K562 (cell line): ENCODE measurements at regions not wholly inside any gene's neighbourhood (a gene's known extent, or its start where the extent isn't known, plus 50 kb on each side); places are given as distances from the start of the nearest gene placed in this dataset.

Experiments
- ATAC-seq: fragments of 200-7000 bp; cut with Tn5 transposase; 3 replicates; pipeline ENCODE4 v1.9.1; 2020; ENCODE audit warnings: moderate library complexity
- BruUV-seq: library from RNA; stranded (reverse); fragments of 400-500 nt; replicated peaks from 2 replicates; lab custom pipeline; 2021; lab: Mats Ljungman, UMichigan
- CTCF ChIA-PET: fragments of 300-600 bp; formaldehyde crosslinking; extraction: SDS; loops from one replicate; lab custom pipeline; 2021; ENCODE audit warnings: low intra/inter-chr PET ratio; lab: Yijun Ruan, JAX
- POLR2A ChIA-PET: fragments of 300-600, 350-650 bp; sonication (Branson Sonifier 250); formaldehyde crosslinking; extraction: SDS; loops from one replicate; lab custom pipeline; 2021; ENCODE audit warnings: antibody characterized with exemption, inconsistent platforms; lab: Yijun Ruan, JAX
- DNase-seq, 4 experiments: peaks; one replicate each; pipeline versions ENCODE4 v3.0.0 to v3.0.0-alpha.2; 2011 to 2018; ENCODE audit warnings: low spot score in 3 of 4, mixed read lengths in 3 of 4; ENCODE audit errors: extremely low read depth in 1 of 4
- FAIRE-seq: peaks from 2 replicates; lab custom pipeline; 2011; peaks lifted over from hg19 to GRCh38; lab: Jason Lieb, UNC
- H2AFZ ChIP-seq: 2 replicates; pipeline ENCODE4 v1.6.0; 2011; ENCODE audit warnings: low read depth, low read length, control low read depth, inconsistent platforms
- H3K27ac ChIP-seq: fragments of 200-600 bp; 3 replicates; pipeline ENCODE4 v1.8.0; 2011; ENCODE audit warnings: low read depth, mild to moderate bottlenecking, control low read depth, inconsistent platforms, low read length, moderate library complexity, mixed read lengths; ENCODE audit errors: extremely low read depth
- H3K27me3 ChIP-seq, 2 experiments: fragments of 300-600 bp in 1 of 2; 2 replicates in 1 of 2; 3 replicates in 1 of 2; pipeline versions ENCODE4 v1.6.0 to v1.8.0; 2011; ENCODE audit warnings: inconsistent platforms in 2 of 2, low read length in 2 of 2, mild to moderate bottlenecking in 1 of 2, mixed read lengths in 1 of 2, moderate library complexity in 1 of 2; ENCODE audit not compliant: control insufficient read depth in 2 of 2, insufficient read depth in 2 of 2
- H3K36me3 ChIP-seq: fragments of 300-600 bp; 3 replicates; pipeline ENCODE4 v1.8.0; 2011; ENCODE audit warnings: mild to moderate bottlenecking, low read length, inconsistent platforms; ENCODE audit not compliant: control insufficient read depth, insufficient read depth
- H3K4me1 ChIP-seq, 2 experiments: fragments of 200-600 bp in 1 of 2; replicated peaks in 1 of 2; 2 replicates in 1 of 2; 3 replicates in 1 of 2; pipeline versions ENCODE4 v1.5.1 to v1.8.0; 2011; ENCODE audit warnings: inconsistent platforms in 2 of 2, low read length in 2 of 2, mild to moderate bottlenecking in 1 of 2, mixed read lengths in 1 of 2, moderate library complexity in 1 of 2; ENCODE audit not compliant: control insufficient read depth in 2 of 2, insufficient read depth in 2 of 2
- H3K4me2 ChIP-seq: 2 replicates; pipeline ENCODE4 v1.6.1; 2011; ENCODE audit warnings: low read length, control low read depth, inconsistent platforms, mixed read lengths; ENCODE audit not compliant: insufficient read depth
- H3K4me3 ChIP-seq: fragments of 200-600 bp; sonication (generic), shearing (Covaris generic); 2 replicates; pipeline ENCODE4 v1.5.1; 2016; ENCODE audit warnings: control low read depth, inconsistent platforms
- H3K79me2 ChIP-seq: fragments of 200-600 bp; 3 replicates; pipeline ENCODE4 v1.8.0; 2011; ENCODE audit warnings: low read length, inconsistent platforms; ENCODE audit not compliant: control insufficient read depth, insufficient read depth
- H3K9ac ChIP-seq, 2 experiments: 2 replicates each; pipeline versions ENCODE4 v1.6.0 to v1.6.1; 2011; ENCODE audit warnings: low read depth in 2 of 2, low read length in 2 of 2, control low read depth in 1 of 2, inconsistent platforms in 1 of 2, mild to moderate bottlenecking in 1 of 2, mixed read lengths in 1 of 2; ENCODE audit not compliant: insufficient read depth in 1 of 2
- H3K9me1 ChIP-seq: one replicate; pipeline ENCODE4 v1.6.0; 2011; ENCODE audit warnings: inconsistent platforms, mild to moderate bottlenecking, low read length, moderate library complexity; ENCODE audit not compliant: control insufficient read depth, insufficient read depth
- H3K9me3 ChIP-seq: replicated peaks from 2 replicates; pipeline ENCODE4 v1.5.1; 2011; ENCODE audit warnings: low read depth, low read length, inconsistent platforms; ENCODE audit not compliant: control insufficient read depth, insufficient read depth
- H4K20me1 ChIP-seq: replicated peaks from 2 replicates; pipeline ENCODE4 v1.6.1; 2011; ENCODE audit warnings: low read length, inconsistent platforms, mixed read lengths; ENCODE audit not compliant: control insufficient read depth, insufficient read depth
- E2F4 ChIP-seq: sonication (generic); formaldehyde crosslinking; IDR thresholded peaks from 2 replicates; pipeline ENCODE4 v1.8.0; 2022; ENCODE audit warnings: mild to moderate bottlenecking, low read depth, missing genetic modification reagents
- FOXM1 ChIP-seq, 2 experiments: fragments of 450-650 bp in 1 of 2; sonication (generic) in 1 of 2; formaldehyde crosslinking in 1 of 2; IDR thresholded peaks; 2 replicates each; pipeline versions ENCODE4 v1.6.1 to v1.9.0; 2017 to 2022; ENCODE audit warnings: low read depth in 2 of 2, mild to moderate bottlenecking in 2 of 2, missing genetic modification reagents in 1 of 2, moderate library complexity in 1 of 2
- LARP7 ChIP-seq: fragments of 450-650 bp; IDR thresholded peaks from 2 replicates; pipeline ENCODE4 v1.6.1; 2016
- ZBTB9 ChIP-seq: fragments of 450-650 bp; formaldehyde crosslinking; IDR thresholded peaks from 2 replicates; pipeline ENCODE4 v1.4.0; 2020; ENCODE audit warnings: mild to moderate bottlenecking, moderate library complexity
- ZNF12 ChIP-seq: sonication (generic); formaldehyde crosslinking; IDR thresholded peaks from 2 replicates; pipeline ENCODE4 v1.4.0; 2020; ENCODE audit warnings: mild to moderate bottlenecking, missing genetic modification reagents
- ZNF197 ChIP-seq: fragments of 200-800 bp; sonication (Bioruptor generic); IDR thresholded peaks from 2 replicates; pipeline ENCODE4 v1.6.1; 2016; ENCODE audit warnings: low read depth, missing genetic modification characterization, missing compliant biosample characterization
- ZNF398 ChIP-seq: fragments of 250-450 bp; sonication (Bioruptor Pico); IDR thresholded peaks from 2 replicates; pipeline ENCODE4 v1.8.0; 2021; ENCODE audit warnings: moderate library complexity, mild to moderate bottlenecking, inconsistent platforms
- ZSCAN32 ChIP-seq: fragments of 450-650 bp; formaldehyde crosslinking; IDR thresholded peaks from 2 replicates; pipeline ENCODE4 v1.4.0; 2020; ENCODE audit warnings: mild to moderate bottlenecking, moderate library complexity
- WGBS: fragments of 100-300 bp; shearing (Covaris generic); methylation state at CpG from one replicate; pipeline ENCODE4 v1.1.6; 2016; ENCODE audit warnings: low coverage, mixed read lengths; ENCODE audit not compliant: insufficient coverage; ENCODE audit errors: missing lambda C conversion rate; 5-methylcytosine and 5-hydroxymethylcytosine counted together
- in situ Hi-C: fragments of 300-500 bp; cut with MboI; formaldehyde crosslinking; loops from 4 replicates; pipeline ENCODE4 v1.15.0; 2018; ENCODE audit warnings: inconsistent platforms, mixed read lengths
- intact Hi-C: fragments of 100-400 bp; cut with micrococcal nuclease; formaldehyde crosslinking; loops from 2 replicates; pipeline ENCODE4 v1.14.2; 2022
- TF ChIP-seq, protein P1 (sequence below): sonication (generic); formaldehyde crosslinking; IDR thresholded peaks from 2 replicates; pipeline ENCODE4 v1.8.1; 2023; ENCODE audit warnings: mild to moderate bottlenecking, missing genetic modification reagents

DNA sequence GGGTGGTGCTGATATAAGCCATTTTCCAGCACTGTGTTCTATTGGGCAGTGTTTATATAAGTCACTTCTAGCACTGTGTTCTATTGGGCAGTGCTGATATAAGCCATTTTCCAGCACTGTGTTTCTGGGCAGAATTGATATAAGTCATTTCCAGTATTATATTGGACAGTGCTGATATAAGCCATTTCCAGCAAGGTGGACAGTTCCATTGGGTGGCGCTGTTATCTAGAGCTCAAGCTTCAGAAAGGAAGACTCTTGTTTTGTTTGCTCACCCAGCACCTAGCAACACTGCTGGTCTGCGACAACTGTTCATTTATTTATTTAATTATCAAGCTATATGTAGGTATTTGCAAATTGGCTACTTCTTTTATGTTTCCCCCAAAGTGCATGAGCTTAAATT lies 690.3 kb downstream of the AACS start:
- H3K79me2 ChIP-seq = no peaks in the 10 kb centered on the region
- TF ChIP-seq LARP7 (no peak), ZSCAN32 (CRISPR knock-in tag) (no peak), E2F4 (CRISPR knock-in tag) (no peak), ZNF12 (CRISPR knock-in tag) (no peak), ZBTB9 (CRISPR knock-in tag) (no peak), ZNF398 (CRISPR knock-in tag) (no peak), FOXM1 (IDR thresholded peaks at IDR 0.05; ENCODE audit: low read depth) (no peak), FOXM1 (CRISPR knock-in tag; IDR thresholded peaks at IDR 0.05; ENCODE audit: low read depth) (no peak), ZNF197 (CRISPR knock-in tag) (no peak)
- TF ChIP-seq, protein P1, sequence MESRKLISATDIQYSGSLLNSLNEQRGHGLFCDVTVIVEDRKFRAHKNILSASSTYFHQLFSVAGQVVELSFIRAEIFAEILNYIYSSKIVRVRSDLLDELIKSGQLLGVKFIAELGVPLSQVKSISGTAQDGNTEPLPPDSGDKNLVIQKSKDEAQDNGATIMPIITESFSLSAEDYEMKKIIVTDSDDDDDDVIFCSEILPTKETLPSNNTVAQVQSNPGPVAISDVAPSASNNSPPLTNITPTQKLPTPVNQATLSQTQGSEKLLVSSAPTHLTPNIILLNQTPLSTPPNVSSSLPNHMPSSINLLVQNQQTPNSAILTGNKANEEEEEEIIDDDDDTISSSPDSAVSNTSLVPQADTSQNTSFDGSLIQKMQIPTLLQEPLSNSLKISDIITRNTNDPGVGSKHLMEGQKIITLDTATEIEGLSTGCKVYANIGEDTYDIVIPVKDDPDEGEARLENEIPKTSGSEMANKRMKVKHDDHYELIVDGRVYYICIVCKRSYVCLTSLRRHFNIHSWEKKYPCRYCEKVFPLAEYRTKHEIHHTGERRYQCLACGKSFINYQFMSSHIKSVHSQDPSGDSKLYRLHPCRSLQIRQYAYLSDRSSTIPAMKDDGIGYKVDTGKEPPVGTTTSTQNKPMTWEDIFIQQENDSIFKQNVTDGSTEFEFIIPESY (CRISPR knock-in tag) = no peak
- no peaks in the 10 kb centered on the region for H3K36me3 ChIP-seq
- no TSS peak for BruUV-seq
- no peak for DNase-seq
- ChIA-PET CTCF (no interaction called here), POLR2A (no interaction called here)
- no peak for ATAC-seq
- no peak for FAIRE-seq
- no peaks in the 10 kb centered on the region for H4K20me1 ChIP-seq
- in situ Hi-C loops = no loop called here
- H3K27ac ChIP-seq = no peak overlapping the region
- no peaks in the 10 kb centered on the region for H3K27me3 ChIP-seq
- WGBS = 0% methylated on average over 2 of the region's 2 CpGs
- 0 out of 2 replicates have a peak, but pooled peaks cover 2% of the 10 kb centered on the region for H3K9me3 ChIP-seq
- H2AFZ ChIP-seq = no peak overlapping the region
- H3K4me1 ChIP-seq = no peaks in the 10 kb centered on the region
- intact Hi-C loops = no loop called here
- no peak overlapping the region for H3K9ac ChIP-seq
- H3K4me3 ChIP-seq = no peak overlapping the region
- H3K9me1 ChIP-seq = no peaks in the 10 kb centered on the region
- H3K4me2 ChIP-seq = no peak overlapping the region
